Thymus (tissue), 11 donors: ENCODE measurements at regions not wholly inside any gene's neighbourhood (a gene's known extent, or its start where the extent isn't known, plus 50 kb on each side); places are given as distances from the start of the nearest gene placed in this dataset.
"Not testable (repeated sequence)": the region's sequence is repeated elsewhere in the genome, so short reads cannot be mapped to it uniquely, and the experiment has no call there.

ENCODE experiments used
- DNase-seq, 9 donors: peaks; one replicate each; pipeline ENCODE4 v3.0.0-alpha.2; 2013; ENCODE audit warnings: low spot score in 9 of 9, low read depth in 6 of 9, missing footprints in 1 of 9
- H3K27ac ChIP-seq, 2 donors: one replicate each; pipeline ENCODE4 v1.5.1; 2013; ENCODE audit warnings: control low read depth in 1 of 2, low read depth in 1 of 2, low read length in 1 of 2, mild to moderate bottlenecking in 1 of 2, moderate library complexity in 1 of 2
- H3K27me3 ChIP-seq, 2 donors: one replicate each; pipeline ENCODE4 v1.5.1; 2013; ENCODE audit warnings: low read length in 1 of 2; ENCODE audit not compliant: control insufficient read depth in 2 of 2, insufficient read depth in 1 of 2
- H3K36me3 ChIP-seq, 2 donors: one replicate each; pipeline ENCODE4 v1.5.1; 2013; ENCODE audit warnings: low read length in 1 of 2, mild to moderate bottlenecking in 1 of 2, moderate library complexity in 1 of 2; ENCODE audit not compliant: control insufficient read depth in 2 of 2, insufficient read depth in 2 of 2
- H3K4me1 ChIP-seq, 2 donors: one replicate each; pipeline ENCODE4 v1.5.1; 2013; ENCODE audit warnings: low read length in 2 of 2; ENCODE audit not compliant: control insufficient read depth in 2 of 2, insufficient read depth in 2 of 2
- H3K4me3 ChIP-seq, 2 donors: one replicate each; pipeline ENCODE4 v1.5.1; 2013; ENCODE audit warnings: low read length in 2 of 2, control low read depth in 1 of 2, mild to moderate bottlenecking in 1 of 2
- H3K9me3 ChIP-seq, 2 donors: one replicate each; pipeline ENCODE4 v1.5.1; 2013; ENCODE audit warnings: low read length in 1 of 2, mild to moderate bottlenecking in 1 of 2; ENCODE audit not compliant: control insufficient read depth in 2 of 2, insufficient read depth in 1 of 2
- WGBS: extraction: QIAGEN DNeasy Blood & Tissue Kit; methylation state at CpG from one replicate; pipeline ENCODE4 v1.1.7; 2013; 5-methylcytosine and 5-hydroxymethylcytosine counted together
- donor health status: healthy.

DNA sequence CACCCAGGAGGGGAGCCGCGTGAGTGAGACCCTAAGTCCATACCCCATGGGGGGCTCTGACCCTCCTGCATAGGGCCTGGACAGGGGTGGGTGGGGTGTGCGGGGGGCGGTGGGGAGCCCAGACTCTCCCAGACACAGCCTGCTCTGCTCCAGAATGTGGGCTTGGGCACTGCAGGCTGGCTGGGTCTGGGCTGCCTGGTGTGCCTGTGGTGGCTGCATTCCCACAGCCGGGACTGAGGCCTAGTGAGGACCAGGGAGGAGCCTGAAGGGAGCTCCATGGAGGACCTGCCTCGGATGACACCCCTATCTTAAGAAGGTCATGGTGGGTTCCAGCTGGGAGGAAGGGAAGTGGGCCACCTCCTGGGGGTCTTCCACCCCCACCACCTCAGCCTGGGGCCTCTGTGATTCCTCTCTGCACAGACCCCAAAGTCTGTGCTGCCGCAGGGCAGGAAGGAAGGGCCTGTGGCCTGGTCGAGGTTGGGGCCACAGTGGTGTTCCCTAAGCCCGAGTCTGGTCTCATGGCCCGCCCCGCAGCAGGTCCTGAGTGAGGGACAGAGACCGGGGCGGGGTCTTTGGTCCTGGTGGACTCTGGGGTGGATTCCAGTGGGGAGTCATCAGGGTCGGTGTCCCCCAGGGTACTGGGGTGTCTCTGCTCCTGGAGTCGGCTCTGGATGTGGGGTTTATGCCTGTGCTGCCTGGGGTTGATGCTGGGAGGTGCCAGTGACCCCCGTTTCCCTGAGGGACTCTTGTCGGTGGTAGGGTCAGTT lies 392.3 kb downstream of the TMEM121 start:
- WGBS = 63% methylated on average over 17 of the region's 17 CpGs
- H3K4me3 ChIP-seq = no peak overlapping the region
- no peak for DNase-seq
- no peaks in the 10 kb centered on the region for H3K36me3 ChIP-seq
- no peaks in the 10 kb centered on the region for H3K4me1 ChIP-seq
- H3K9me3 ChIP-seq = peaks cover 0 to 5% of the 10 kb centered on the region in 2 donors
- no peaks in the 10 kb centered on the region for H3K27me3 ChIP-seq
- H3K27ac ChIP-seq = no peak overlapping the region

DNA sequence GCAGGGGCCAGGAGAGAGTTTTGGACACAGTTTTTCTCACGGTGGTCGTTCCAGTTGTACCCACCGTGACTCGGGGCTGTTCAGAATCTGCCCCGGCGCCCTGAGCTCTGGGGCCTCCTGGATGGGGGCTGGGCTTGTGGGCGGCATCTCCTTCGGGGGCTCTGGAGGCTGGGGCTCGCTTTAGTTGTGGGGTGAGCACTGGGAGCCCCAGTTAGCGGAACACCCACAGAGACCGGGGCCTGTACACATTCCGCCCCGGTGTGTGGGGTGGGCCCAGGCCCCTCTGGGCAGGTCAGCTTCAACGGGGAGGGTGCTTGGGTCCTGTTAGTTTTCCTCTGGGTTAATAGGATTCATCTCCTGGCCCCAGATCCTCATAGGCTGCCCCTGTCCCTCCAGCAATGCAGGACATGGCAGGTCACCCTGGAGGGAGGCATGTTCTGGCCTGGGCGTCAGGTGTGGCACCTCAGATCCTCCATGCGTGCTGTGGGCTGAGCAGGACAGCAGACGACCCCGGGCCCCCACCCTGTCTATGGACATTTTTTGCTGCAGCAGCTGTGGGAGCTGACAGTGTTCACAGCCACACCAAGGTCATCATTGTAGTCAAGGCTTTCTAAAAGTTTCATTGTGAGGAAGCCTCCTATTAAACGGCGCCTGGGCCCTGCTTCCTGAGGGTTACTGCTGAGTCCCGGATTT lies 393.2 kb downstream of the TMEM121 start:
- WGBS = 88% methylated on average over 21 of the region's 21 CpGs
- Histone ChIP-seq H3K4me3 (no peak overlapping the region), H3K27ac (no peak overlapping the region), H3K9me3 (peaks cover 0 to 5% of the 10 kb centered on the region in 2 donors), H3K4me1 (no peaks in the 10 kb centered on the region), H3K27me3 (no peaks in the 10 kb centered on the region), H3K36me3 (no peaks in the 10 kb centered on the region)
- no peak for DNase-seq

DNA sequence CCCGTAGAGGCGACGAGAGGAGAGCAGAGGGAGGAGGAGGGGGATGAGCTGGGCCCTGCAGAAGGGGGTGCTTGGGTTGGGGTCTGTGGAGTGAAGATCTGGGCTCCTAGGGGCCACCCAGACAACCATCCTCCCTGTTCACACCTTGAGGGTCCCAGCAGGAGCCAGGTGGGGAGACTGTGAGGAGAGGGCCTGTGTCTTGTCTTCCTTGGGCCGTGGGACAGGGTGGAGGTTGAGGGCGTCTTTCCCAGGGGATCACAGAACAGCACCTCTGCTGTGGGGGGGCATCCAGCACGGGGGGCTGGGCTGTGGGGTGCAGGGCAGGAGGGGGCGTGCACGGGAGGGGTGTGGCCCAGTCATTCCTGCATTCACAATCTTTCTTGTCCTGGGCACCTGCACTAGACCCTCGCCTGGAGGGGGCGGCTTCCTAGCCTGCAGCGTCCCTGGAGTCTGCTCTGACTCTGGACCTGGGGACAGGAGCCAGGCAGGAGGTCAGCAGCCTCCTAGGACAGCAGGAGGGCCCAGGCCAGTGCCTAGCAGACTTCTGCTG lies 393.8 kb downstream of the TMEM121 start:
- H3K27me3 ChIP-seq, H3K4me3 ChIP-seq, H3K4me1 ChIP-seq, DNase-seq, H3K27ac ChIP-seq, H3K36me3 ChIP-seq, H3K9me3 ChIP-seq: not testable (repeated sequence)
- 79% methylated on average over 11 of the region's 11 CpGs for WGBS

DNA sequence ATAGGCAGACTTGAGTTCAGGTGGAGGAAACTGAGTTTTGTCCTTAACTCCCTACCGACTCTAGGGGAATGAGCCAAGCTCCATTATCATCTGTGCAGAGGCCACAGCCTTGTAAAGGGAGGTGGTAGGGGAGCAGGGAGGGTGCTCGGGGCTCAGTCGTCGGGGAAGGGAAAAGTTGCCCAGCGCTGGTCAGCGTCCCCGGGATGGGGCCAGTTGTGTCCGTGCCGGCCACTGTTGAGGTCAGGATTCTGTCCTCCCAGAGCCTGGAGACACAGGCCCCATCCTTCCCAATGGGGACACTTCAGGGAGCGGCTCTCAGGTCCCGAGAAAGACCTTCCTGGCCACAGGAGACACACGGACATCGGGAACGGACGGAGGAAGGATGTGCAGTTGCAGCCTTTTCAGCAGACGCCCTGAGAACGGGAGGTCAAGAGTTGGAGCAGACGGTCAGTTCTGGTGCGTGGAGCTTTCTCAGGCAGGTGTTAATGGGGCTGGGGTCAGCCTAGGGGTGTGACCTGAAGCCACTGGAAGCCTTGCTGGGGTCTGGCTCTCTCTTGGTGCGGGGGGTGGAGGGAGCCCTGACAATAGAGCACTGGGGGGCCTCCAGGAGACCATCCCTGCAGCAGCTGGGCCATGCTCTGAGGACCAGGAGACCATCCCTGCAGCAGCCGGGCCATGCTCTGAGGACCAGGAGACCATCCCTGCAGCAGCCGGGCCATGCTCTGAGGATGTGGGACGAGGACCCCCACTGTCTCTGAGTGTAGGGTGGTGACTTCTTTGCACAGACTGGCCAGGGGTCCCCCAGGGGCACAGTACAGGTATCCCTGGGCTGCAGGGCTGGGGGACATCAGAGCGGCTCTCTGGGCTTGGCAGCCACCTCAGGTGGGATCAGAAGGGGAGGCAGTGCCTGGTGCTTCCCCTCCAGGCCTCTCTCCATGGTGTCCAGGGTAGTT lies 394.7 kb downstream of the TMEM121 start:
- not testable (repeated sequence) for DNase-seq, H3K4me1 ChIP-seq, H3K36me3 ChIP-seq, H3K4me3 ChIP-seq, H3K27me3 ChIP-seq, H3K9me3 ChIP-seq, H3K27ac ChIP-seq
- WGBS = 96% methylated on average over 23 of the region's 24 CpGs

DNA sequence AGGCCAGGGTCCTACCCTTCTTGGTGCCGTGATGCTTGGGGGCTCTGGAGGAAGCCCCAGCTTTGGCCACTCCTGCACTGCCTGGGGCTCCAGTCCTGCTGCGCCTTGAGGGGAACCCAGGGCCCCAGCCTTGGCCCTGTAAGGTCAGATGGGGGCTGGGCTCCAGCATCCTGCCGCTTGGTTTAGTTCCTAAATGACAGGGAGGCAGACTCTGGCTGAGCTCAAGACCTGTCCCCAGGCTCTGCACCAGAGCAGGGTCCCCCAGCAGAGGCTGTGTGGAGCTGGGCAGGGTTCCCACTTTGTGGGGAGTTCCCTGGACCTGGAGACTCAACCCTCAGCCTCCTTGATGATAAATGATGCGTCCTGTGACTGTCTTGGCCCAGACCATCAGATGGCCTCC lies 395.4 kb downstream of the TMEM121 start:
- DNase-seq = not testable (repeated sequence)

DNA sequence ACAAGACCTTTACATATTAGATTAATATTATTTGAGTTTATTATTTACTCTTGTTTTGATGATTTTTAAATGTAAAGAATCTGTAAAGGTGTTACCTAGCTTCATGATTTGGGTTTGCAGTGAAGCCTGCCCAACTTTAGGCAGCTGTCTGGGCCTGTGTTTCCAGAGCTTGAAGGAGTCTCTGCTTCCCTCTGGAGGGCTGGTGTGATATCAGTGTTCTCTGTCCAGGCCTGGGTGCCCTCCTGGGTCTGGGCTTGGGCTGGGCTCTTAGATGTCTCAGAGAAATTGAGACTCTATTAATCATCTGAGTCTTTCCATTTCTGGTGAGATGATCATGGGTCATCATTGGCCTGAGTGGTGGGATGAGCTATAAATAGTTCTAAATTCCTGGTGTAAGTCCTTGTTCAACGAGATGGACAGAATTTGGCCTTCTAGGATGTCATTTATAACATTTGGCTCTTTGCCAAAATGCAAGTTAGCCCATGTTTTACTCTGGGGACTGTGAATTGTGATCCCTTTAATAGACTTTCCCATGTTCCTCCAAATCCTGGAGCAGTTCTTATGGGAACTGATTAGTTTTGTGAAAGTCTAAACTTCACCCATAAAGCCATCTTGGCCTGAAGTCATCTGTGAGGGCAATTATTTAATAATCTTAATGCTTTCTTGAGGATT lies 397.3 kb downstream of the TMEM121 start:
- H3K9me3 ChIP-seq, H3K4me1 ChIP-seq, H3K36me3 ChIP-seq, H3K4me3 ChIP-seq, H3K27me3 ChIP-seq, DNase-seq, H3K27ac ChIP-seq: not testable (repeated sequence)
- 38% methylated on average over 1 of the region's 1 CpG for WGBS

More for the DNA sequence above, 395.4 kb downstream of the TMEM121 start:
- H3K27me3 ChIP-seq, H3K4me1 ChIP-seq, H3K36me3 ChIP-seq, H3K27ac ChIP-seq, H3K9me3 ChIP-seq, H3K4me3 ChIP-seq: not testable (repeated sequence)
- WGBS = 68% methylated on average over 4 of the region's 4 CpGs

DNA sequence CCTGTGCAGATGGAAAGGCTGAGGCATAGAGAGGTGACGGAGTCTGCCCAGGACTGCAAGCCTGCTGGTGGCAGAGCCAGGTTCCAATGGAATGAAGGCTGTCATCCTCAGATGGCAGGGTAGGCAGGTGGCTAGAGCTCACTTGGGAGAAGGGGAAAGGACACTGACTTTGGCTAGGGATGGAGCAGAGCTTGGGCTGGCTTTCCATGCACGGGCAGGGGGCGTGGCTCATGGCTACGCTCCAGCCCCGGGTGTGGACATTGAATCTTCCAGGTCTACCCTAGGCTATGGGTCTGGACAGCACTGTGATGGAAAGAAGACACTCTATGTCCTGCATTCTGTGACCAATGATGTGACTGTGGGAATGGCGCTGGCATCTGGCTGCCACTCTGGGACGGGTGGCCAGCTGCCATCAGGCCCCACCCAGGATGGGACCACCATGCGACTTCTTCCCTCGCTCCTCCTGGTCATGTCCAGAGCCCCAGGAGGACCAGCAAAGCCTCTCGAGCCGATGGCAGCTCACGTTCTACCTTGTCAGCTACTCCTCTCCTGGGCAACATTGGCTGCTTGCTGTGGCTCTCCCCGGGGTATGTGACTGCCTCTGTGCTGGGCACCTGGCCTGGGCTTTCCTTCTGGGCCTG lies 398.7 kb downstream of the TMEM121 start:
- DNase-seq = no peak
- Histone ChIP-seq H3K36me3 (no peaks in the 10 kb centered on the region), H3K9me3 (peaks cover 0 to 2% of the 10 kb centered on the region in 2 donors), H3K4me3 (no peak overlapping the region), H3K4me1 (no peaks in the 10 kb centered on the region), H3K27ac (no peak overlapping the region), H3K27me3 (no peaks in the 10 kb centered on the region)
- 94% methylated on average over 13 of the region's 13 CpGs for WGBS

DNA sequence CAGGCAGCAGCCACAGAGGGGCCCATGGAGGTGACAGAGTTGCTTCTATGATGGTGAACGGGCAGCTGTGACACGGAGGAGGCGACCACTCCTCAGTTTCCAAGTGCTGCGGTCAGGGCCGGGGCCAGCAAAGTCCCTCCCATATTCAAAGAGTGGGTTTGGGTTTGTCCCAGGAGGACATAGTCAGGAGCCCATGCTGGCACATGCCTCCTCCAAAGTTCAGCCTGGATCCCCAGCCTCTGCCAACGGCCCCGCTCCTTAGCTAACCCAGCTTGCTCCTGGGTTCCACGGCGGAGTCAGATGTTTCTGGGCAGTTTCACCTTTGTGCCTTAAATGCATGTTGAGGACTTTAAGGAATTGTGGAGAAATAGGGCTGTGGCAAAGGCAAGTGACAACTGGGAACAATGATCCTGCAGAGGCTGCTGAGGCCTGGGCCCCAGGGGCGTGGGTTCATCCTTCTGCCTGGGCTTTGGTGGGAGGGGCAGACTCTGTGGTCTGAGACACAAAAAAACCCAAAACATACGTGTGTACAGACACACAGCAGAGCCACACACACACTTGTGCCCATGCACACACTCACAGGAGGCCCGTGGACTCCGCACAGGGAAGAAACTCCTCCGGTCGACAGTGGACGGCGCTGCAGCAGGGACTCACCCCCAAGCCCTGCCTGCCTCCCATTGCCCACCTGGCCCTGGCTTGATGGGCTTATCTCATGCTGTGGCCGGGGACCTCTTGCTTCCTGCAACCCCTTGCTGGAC lies 399.4 kb downstream of the TMEM121 start:
- no peak for DNase-seq
- Histone ChIP-seq H3K4me3 (no peak overlapping the region), H3K27me3 (no peaks in the 10 kb centered on the region), H3K9me3 (peaks cover 0 to 2% of the 10 kb centered on the region in 2 donors), H3K27ac (no peak overlapping the region), H3K4me1 (no peaks in the 10 kb centered on the region), H3K36me3 (no peaks in the 10 kb centered on the region)
- WGBS = 92% methylated on average over 18 of the region's 18 CpGs
